GM23338 (cell line): ENCODE measurements at regions not wholly inside any gene's neighbourhood (a gene's known extent, or its start where the extent isn't known, plus 50 kb on each side); places are given as distances from the start of the nearest gene placed in this dataset.
A peak's percentile ranks its signal among the peaks of the same experiment; 100 is the strongest.

Experiments
- ATAC-seq: fragments of 200-7000 bp; cut with Tn5 transposase; 3 replicates; pipeline ENCODE4 v1.9.1; 2020
- DNase-seq: peaks from one replicate; pipeline ENCODE4 v3.0.0-alpha.2; 2015; ENCODE audit warnings: low spot score
- H2AFZ ChIP-seq: fragments of 200-600 bp; sonication (generic); 2 replicates; pipeline ENCODE4 v1.8.0; 2016; ENCODE audit warnings: antibody characterized with exemption, mild to moderate bottlenecking, moderate library complexity
- H3F3A ChIP-seq: fragments of 200-600 bp; sonication (generic); replicated peaks from 2 replicates; pipeline ENCODE4 v1.8.0; 2017; ENCODE audit warnings: antibody characterized with exemption, mixed run types, low read depth
- H3K27ac ChIP-seq: fragments of 200-600 bp; sonication (generic); 2 replicates; pipeline ENCODE4 v1.6.1; 2016; ENCODE audit warnings: low read depth
- H3K27me3 ChIP-seq: fragments of 200-600 bp; sonication (generic); 2 replicates; pipeline ENCODE4 v1.8.0; 2016; ENCODE audit warnings: mild to moderate bottlenecking, mixed run types, moderate library complexity; ENCODE audit not compliant: insufficient read depth
- H3K36me3 ChIP-seq: fragments of 200-600 bp; sonication (generic); 2 replicates; pipeline ENCODE4 v1.8.0; 2016; ENCODE audit warnings: mild to moderate bottlenecking; ENCODE audit not compliant: insufficient read depth
- H3K4me1 ChIP-seq: fragments of 200-600 bp; sonication (generic); 2 replicates; pipeline ENCODE4 v1.8.0; 2016; ENCODE audit warnings: mild to moderate bottlenecking, moderate library complexity; ENCODE audit not compliant: insufficient read depth
- H3K4me2 ChIP-seq: fragments of 200-600 bp; sonication (generic); 2 replicates; pipeline ENCODE4 v1.7.1; 2017; ENCODE audit warnings: mixed run types
- H3K4me3 ChIP-seq: fragments of 200-600 bp; sonication (generic); 2 replicates; pipeline ENCODE4 v1.6.1; 2016; ENCODE audit warnings: mixed run types
- H3K79me2 ChIP-seq: fragments of 200-600 bp; sonication (generic); replicated peaks from 2 replicates; pipeline ENCODE4 v1.8.0; 2017; ENCODE audit warnings: mild to moderate bottlenecking; ENCODE audit not compliant: insufficient read depth
- H3K9me2 ChIP-seq: fragments of 200-600 bp; sonication (generic); 2 replicates; pipeline ENCODE4 v1.8.0; 2017; ENCODE audit not compliant: insufficient read depth
- H4K20me1 ChIP-seq: fragments of 200-600 bp; sonication (generic); replicated peaks from 2 replicates; pipeline ENCODE4 v1.8.0; 2017; ENCODE audit warnings: mild to moderate bottlenecking; ENCODE audit not compliant: insufficient read depth
- H3K27ac Mint-ChIP-seq: 2 replicates; pipeline ENCODE4 v1.8.0; 2020; ENCODE audit warnings: inconsistent platforms, mild to moderate bottlenecking, moderate library complexity, mixed read lengths
- H3K27me3 Mint-ChIP-seq: 3 replicates; pipeline ENCODE4 v1.8.0; 2022; ENCODE audit warnings: low read depth, mild to moderate bottlenecking, moderate library complexity, mixed read lengths, inconsistent platforms; ENCODE audit not compliant: insufficient read depth, poor library complexity
- H3K36me3 Mint-ChIP-seq: 3 replicates; pipeline ENCODE4 v1.8.0; 2021; ENCODE audit warnings: low read depth, mild to moderate bottlenecking, inconsistent platforms, moderate library complexity, mixed read lengths
- H3K4me1 Mint-ChIP-seq: 3 replicates; pipeline ENCODE4 v1.8.0; 2020; ENCODE audit warnings: mild to moderate bottlenecking, inconsistent platforms, mixed read lengths
- H3K4me3 Mint-ChIP-seq: 3 replicates; pipeline ENCODE4 v1.8.0; 2021; ENCODE audit warnings: moderate library complexity, mild to moderate bottlenecking, inconsistent platforms, mixed read lengths
- H3K9me3 Mint-ChIP-seq: 3 replicates; pipeline ENCODE4 v1.8.0; 2020; ENCODE audit warnings: moderate library complexity, mild to moderate bottlenecking, inconsistent platforms, mixed read lengths
- NANOG ChIP-seq: IDR thresholded peaks from 2 replicates; pipeline ENCODE4 v1.6.1; 2016; ENCODE audit warnings: antibody characterized with exemption, borderline replicate concordance
- ZNF114 ChIP-seq: fragments of 250-450 bp; sonication (Bioruptor Pico); IDR thresholded peaks from 2 replicates; pipeline ENCODE4 v1.5.0; 2020; ENCODE audit warnings: mild to moderate bottlenecking, moderate library complexity
- ZNF462 ChIP-seq: fragments of 250-450 bp; sonication (Bioruptor Pico); IDR thresholded peaks from 2 replicates; pipeline ENCODE4 v1.5.0; 2020; ENCODE audit warnings: mild to moderate bottlenecking, moderate library complexity

- no peak overlapping the region for H3K27ac ChIP-seq
- no peaks in the 10 kb centered on the region for H3K27me3 ChIP-seq
- Mint-ChIP-seq H3K4me3 (no peak overlapping the region), H3K4me1 (peaks cover 46% of the 10 kb centered on the region), H3K27ac (no peak overlapping the region), H3K9me3 (no peaks in the 10 kb centered on the region), H3K27me3 (peaks cover 3% of the 10 kb centered on the region), H3K36me3 (no peaks in the 10 kb centered on the region)
- H3K9me2 ChIP-seq, result 0 out of 2 replicates have a peak, but pooled peaks cover 4% of the 10 kb centered on the region
- no peaks in the 10 kb centered on the region for H3F3A ChIP-seq
- H3K4me3 ChIP-seq, result no peak overlapping the region
- H3K79me2 ChIP-seq, result no peaks in the 10 kb centered on the region
- no peak overlapping the region for H3K4me2 ChIP-seq
- ATAC-seq (no peak), DNase-seq (no peak)
- no peaks in the 10 kb centered on the region for H3K36me3 ChIP-seq
- peaks cover 42% of the 10 kb centered on the region for H3K4me1 ChIP-seq
- no peaks in the 10 kb centered on the region for H4K20me1 ChIP-seq
- no peak for TF ChIP-seq ZNF462 (CRISPR knock-in tag)
- H2AFZ ChIP-seq, result no peak overlapping the region
These were observed 671.1 kb downstream of the TBL1XR1 start for GRCh38 chr3:176526225-176526624.

- peak overlapping the region; percentile 54; the same call in 1 of the 2 replicates for H3K27ac Mint-ChIP-seq
These were observed 674.2 kb downstream of the TBL1XR1 start for GRCh38 chr3:176523114-176523513.

More at GRCh38 chr3:176523114-176523513, 674.2 kb downstream of the TBL1XR1 start:
- Histone ChIP-seq H3K27me3 (no peaks in the 10 kb centered on the region), H3K36me3 (no peaks in the 10 kb centered on the region), H2AFZ (no peak overlapping the region), H3K27ac (peak overlapping the region; percentile 8; the same call in 1 of the 2 replicates), H3K9me2 (no peaks in the 10 kb centered on the region), H3K4me3 (no peak overlapping the region), H3F3A (no peaks in the 10 kb centered on the region), H3K4me1 (peaks cover 50% of the 10 kb centered on the region), H3K4me2 (peak overlapping the region; percentile 10), H3K79me2 (no peaks in the 10 kb centered on the region), H4K20me1 (no peaks in the 10 kb centered on the region)
- DNase-seq, result peak; percentile 39
- Mint-ChIP-seq H3K36me3 (no peaks in the 10 kb centered on the region; the same call in 2 of the 3 replicates), H3K4me3 (no peak overlapping the region), H3K4me1 (peaks cover 52% of the 10 kb centered on the region), H3K27me3 (peaks cover 3% of the 10 kb centered on the region), H3K9me3 (no peaks in the 10 kb centered on the region)
- 0 out of 2 replicates have a peak, but pooled peaks have one; percentile 29 for TF ChIP-seq NANOG
- no peak for TF ChIP-seq ZNF114 (CRISPR knock-in tag)
- peak; percentile 77 for ATAC-seq
